ENCODE measurements at regions not wholly inside any gene's neighbourhood (a gene's known extent, or its start where the extent isn't known, plus 50 kb on each side); places are given as distances from the start of the nearest gene placed in this dataset.
A peak's percentile ranks its signal among the peaks of the same experiment; 100 is the strongest.

GRCh38 chr1:222285526-222285925 is 262.4 kb downstream of the HHIPL2 start:
- POLR2A ChIA-PET, result no interaction called here

GRCh38 chr1:222284466-222284865 is 263.4 kb downstream of the HHIPL2 start:
- ChIA-PET POLR2A (no interaction called here), CTCF (no interaction called here)
- no peaks in the 10 kb centered on the region for H3K36me3 ChIP-seq (ENCODE audit: control insufficient read depth in 2 of 3, insufficient read depth in 3 of 3, low read length in 3 of 3)
- Mint-ChIP-seq H3K36me3 (peaks cover 0 to 3% (median 0%) of the 10 kb centered on the region in 5 donors), H3K4me3 (no peak overlapping the region), H3K9me3 (peaks cover 0 to 4% (median 0%) of the 10 kb centered on the region in 11 donors), H3K27me3 (peaks cover 0 to 3% (median 0%) of the 10 kb centered on the region in 5 donors), H3K4me1 (peaks cover 0 to 1% (median 0%) of the 10 kb centered on the region in 7 donors), H3K27ac (no peak overlapping the region)
- no peaks in the 10 kb centered on the region for H3K4me1 ChIP-seq (ENCODE audit: control insufficient read depth in 2 of 2, insufficient read depth in 2 of 2, low read length in 2 of 2)
- no peak for ATAC-seq
- intact Hi-C loops (cut with micrococcal nuclease), result no loop called here
- DNase-seq, result no peak
- no peaks in the 10 kb centered on the region for H3K27me3 ChIP-seq (ENCODE audit: control insufficient read depth in 2 of 2, insufficient read depth in 2 of 2, low read length in 2 of 2)
- H3K27ac ChIP-seq (ENCODE audit: low read depth, low read length), result no peak overlapping the region
- H3K9me3 ChIP-seq (ENCODE audit: control insufficient read depth in 2 of 3, low read length in 3 of 3), result no peaks in the 10 kb centered on the region
- H3K4me3 ChIP-seq (ENCODE audit: low read length), result no peak overlapping the region

More at GRCh38 chr1:222285526-222285925, 262.4 kb downstream of the HHIPL2 start:
- Histone ChIP-seq H3K4me3 (ENCODE audit: low read length) (no peak overlapping the region), H3K27ac (ENCODE audit: low read depth, low read length) (no peak overlapping the region), H3K9me3 (ENCODE audit: control insufficient read depth in 2 of 3, low read length in 3 of 3) (no peaks in the 10 kb centered on the region), H3K36me3 (ENCODE audit: control insufficient read depth in 2 of 3, insufficient read depth in 3 of 3, low read length in 3 of 3) (no peaks in the 10 kb centered on the region), H3K4me1 (ENCODE audit: control insufficient read depth in 2 of 2, insufficient read depth in 2 of 2, low read length in 2 of 2) (no peaks in the 10 kb centered on the region), H3K27me3 (ENCODE audit: control insufficient read depth in 2 of 2, insufficient read depth in 2 of 2, low read length in 2 of 2) (no peaks in the 10 kb centered on the region)
- Mint-ChIP-seq H3K9me3 (peaks cover 0 to 3% (median 0%) of the 10 kb centered on the region in 11 donors), H3K4me1 (peaks cover 0 to 1% (median 0%) of the 10 kb centered on the region in 7 donors), H3K27me3 (peaks cover 0 to 3% (median 0%) of the 10 kb centered on the region in 5 donors), H3K4me3 (no peak overlapping the region), H3K27ac (no peak overlapping the region), H3K36me3 (peaks cover 0 to 3% (median 0%) of the 10 kb centered on the region in 5 donors)
- ATAC-seq (no peak), DNase-seq (no peak)
- intact Hi-C loops (cut with micrococcal nuclease), result no loop called here
- CTCF ChIA-PET, result no interaction called here

- Mint-ChIP-seq H3K9me3 (peaks cover 0 to 8% (median 2%) of the 10 kb centered on the region in 11 donors), H3K36me3 (peaks cover 0 to 3% (median 0%) of the 10 kb centered on the region in 5 donors), H3K27me3 (peaks cover 0 to 3% (median 0%) of the 10 kb centered on the region in 5 donors), H3K27ac (no peak overlapping the region), H3K4me3 (no peak overlapping the region), H3K4me1 (peaks cover 0 to 1% (median 0%) of the 10 kb centered on the region in 7 donors)
- POLR2A ChIA-PET, result no interaction called here
- DNase-seq (no peak), ATAC-seq (no peak)
- intact Hi-C loops (cut with micrococcal nuclease), result no loop called here
- H3K27me3 ChIP-seq (ENCODE audit: control insufficient read depth in 2 of 2, insufficient read depth in 2 of 2, low read length in 2 of 2), result no peaks in the 10 kb centered on the region
- H3K9me3 ChIP-seq (ENCODE audit: control insufficient read depth in 2 of 3, low read length in 3 of 3), result no peaks in the 10 kb centered on the region
- CTCF ChIA-PET, result no interaction called here
- no peak overlapping the region for H3K4me3 ChIP-seq (ENCODE audit: low read length)
- no peaks in the 10 kb centered on the region for H3K4me1 ChIP-seq (ENCODE audit: control insufficient read depth in 2 of 2, insufficient read depth in 2 of 2, low read length in 2 of 2)
- H3K36me3 ChIP-seq (ENCODE audit: control insufficient read depth in 2 of 3, insufficient read depth in 3 of 3, low read length in 3 of 3), result no peaks in the 10 kb centered on the region
- H3K27ac ChIP-seq (ENCODE audit: low read depth, low read length), result no peak overlapping the region
Measured at GRCh38 chr1:222283147-222283768, 264.6 kb downstream of the HHIPL2 start.

- Mint-ChIP-seq H3K9me3 (peaks cover 0 to 8% (median 2%) of the 10 kb centered on the region in 11 donors), H3K27ac (no peak overlapping the region), H3K4me3 (no peak overlapping the region), H3K27me3 (peaks cover 0 to 3% (median 0%) of the 10 kb centered on the region in 5 donors), H3K4me1 (peaks cover 0 to 1% (median 0%) of the 10 kb centered on the region in 7 donors), H3K36me3 (peaks cover 0 to 3% (median 0%) of the 10 kb centered on the region in 5 donors)
- ChIA-PET CTCF (no interaction called here), POLR2A (no interaction called here)
- ATAC-seq (no peak), DNase-seq (no peak)
- Histone ChIP-seq H3K27me3 (ENCODE audit: control insufficient read depth in 2 of 2, insufficient read depth in 2 of 2, low read length in 2 of 2) (no peaks in the 10 kb centered on the region), H3K27ac (ENCODE audit: low read depth, low read length) (no peak overlapping the region), H3K36me3 (ENCODE audit: control insufficient read depth in 2 of 3, insufficient read depth in 3 of 3, low read length in 3 of 3) (no peaks in the 10 kb centered on the region), H3K9me3 (ENCODE audit: control insufficient read depth in 2 of 3, low read length in 3 of 3) (no peaks in the 10 kb centered on the region), H3K4me1 (ENCODE audit: control insufficient read depth in 2 of 2, insufficient read depth in 2 of 2, low read length in 2 of 2) (no peaks in the 10 kb centered on the region), H3K4me3 (ENCODE audit: low read length) (no peak overlapping the region)
- intact Hi-C loops (cut with micrococcal nuclease), result loop anchor here in 1 of 2 donors (10.0 kb wide), 1 partner anchor 145 kb away; no protein-coding TSS in a partner anchor
Measured at GRCh38 chr1:222279591-222279990, 268.3 kb downstream of the HHIPL2 start.

GRCh38 chr1:222278501-222278900 is 269.4 kb downstream of the HHIPL2 start:
- Mint-ChIP-seq H3K4me3 (no peak overlapping the region), H3K4me1 (peaks cover 0 to 1% (median 0%) of the 10 kb centered on the region in 7 donors), H3K9me3 (peaks cover 0 to 8% (median 2%) of the 10 kb centered on the region in 11 donors), H3K27ac (no peak overlapping the region), H3K36me3 (peaks cover 0 to 3% (median 0%) of the 10 kb centered on the region in 5 donors), H3K27me3 (peaks cover 0 to 3% (median 0%) of the 10 kb centered on the region in 5 donors)
- Histone ChIP-seq H3K4me3 (ENCODE audit: low read length) (no peak overlapping the region), H3K27ac (ENCODE audit: low read depth, low read length) (no peak overlapping the region), H3K9me3 (ENCODE audit: control insufficient read depth in 2 of 3, low read length in 3 of 3) (no peaks in the 10 kb centered on the region), H3K36me3 (ENCODE audit: control insufficient read depth in 2 of 3, insufficient read depth in 3 of 3, low read length in 3 of 3) (no peaks in the 10 kb centered on the region), H3K27me3 (ENCODE audit: control insufficient read depth in 2 of 2, insufficient read depth in 2 of 2, low read length in 2 of 2) (no peaks in the 10 kb centered on the region), H3K4me1 (ENCODE audit: control insufficient read depth in 2 of 2, insufficient read depth in 2 of 2, low read length in 2 of 2) (no peaks in the 10 kb centered on the region)
- no peak for ATAC-seq
- POLR2A ChIA-PET, result no interaction called here
- intact Hi-C loops (cut with micrococcal nuclease), result loop anchor here in 1 of 2 donors (10.0 kb wide), 1 partner anchor 146 kb away; no protein-coding TSS in a partner anchor
- CTCF ChIA-PET, result no interaction called here
- DNase-seq, result no peak

GRCh38 chr1:222275729-222276465 is 272.0 kb downstream of the HHIPL2 start:
- Histone ChIP-seq H3K27ac (ENCODE audit: low read depth, low read length) (no peak overlapping the region), H3K4me1 (ENCODE audit: control insufficient read depth in 2 of 2, insufficient read depth in 2 of 2, low read length in 2 of 2) (no peaks in the 10 kb centered on the region), H3K4me3 (ENCODE audit: low read length) (no peak overlapping the region), H3K9me3 (ENCODE audit: control insufficient read depth in 2 of 3, low read length in 3 of 3) (no peaks in the 10 kb centered on the region), H3K27me3 (ENCODE audit: control insufficient read depth in 2 of 2, insufficient read depth in 2 of 2, low read length in 2 of 2) (no peaks in the 10 kb centered on the region), H3K36me3 (ENCODE audit: control insufficient read depth in 2 of 3, insufficient read depth in 3 of 3, low read length in 3 of 3) (no peaks in the 10 kb centered on the region)
- Mint-ChIP-seq H3K36me3 (peaks cover 0 to 5% (median 4%) of the 10 kb centered on the region in 5 donors), H3K27me3 (peaks cover 0 to 3% (median 0%) of the 10 kb centered on the region in 5 donors), H3K27ac (peak overlapping the region in 1 of 9 donors; percentile 4), H3K9me3 (peaks cover 0 to 9% (median 5%) of the 10 kb centered on the region in 11 donors), H3K4me1 (no peaks in the 10 kb centered on the region), H3K4me3 (no peak overlapping the region)
- intact Hi-C loops (cut with micrococcal nuclease), result loop anchor here in 1 of 2 donors (10.0 kb wide), 1 partner anchor 149 kb away; no protein-coding TSS in a partner anchor
- no peak for ATAC-seq
- ChIA-PET POLR2A (no interaction called here), CTCF (no interaction called here)
- no peak for DNase-seq

Measured in naive thymus-derived CD4-positive, alpha-beta T cell (primary cell).